Stimulated activated CD4-positive, alpha-beta T cell treated with anti-CD3 and anti-CD28 coated beads, Interleukin-4, amount 100 ng/mL, for 48 hours (primary cell): ENCODE measurements at regions not wholly inside any gene's neighbourhood (a gene's known extent, or its start where the extent isn't known, plus 50 kb on each side); places are given as distances from the start of the nearest gene placed in this dataset.

Source experiments
- DNase-seq, 2 donors: peaks; one replicate each; pipeline ENCODE4 v3.0.0-alpha.2; 2020; ENCODE audit warnings: low read depth in 2 of 2

- DNase-seq = no peak
These were observed 711.2 kb downstream of the MRPL39 start for GRCh38 chr21:24895885-24896734.

DNA sequence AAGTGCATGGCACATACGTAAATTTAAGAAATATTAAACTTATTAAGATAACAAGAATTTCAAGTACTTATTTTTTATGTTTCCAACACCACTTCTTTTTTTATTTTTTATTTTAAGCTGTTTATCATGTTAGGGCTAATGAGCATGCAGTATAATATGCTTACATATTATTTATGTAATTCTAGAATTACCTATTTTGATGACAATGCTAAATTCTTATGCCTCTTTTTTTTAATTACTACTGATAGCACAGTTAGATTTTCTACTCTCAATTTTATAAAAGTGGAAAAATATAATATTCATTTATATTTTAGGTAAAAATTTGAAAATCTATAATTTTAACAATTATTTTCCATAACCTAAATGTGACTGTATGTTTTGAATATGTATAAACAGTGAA lies 713.0 kb downstream of the MRPL39 start:
- DNase-seq = no peak

- DNase-seq = no peak
These were observed 717.3 kb downstream of the MRPL39 start for GRCh38 chr21:24890021-24890420.

- no peak for DNase-seq
These were observed 725.8 kb downstream of the MRPL39 start for GRCh38 chr21:24881506-24881905.

GRCh38 chr21:24870633-24871032 lies 736.6 kb downstream of the MRPL39 start:
- DNase-seq = no peak

DNA sequence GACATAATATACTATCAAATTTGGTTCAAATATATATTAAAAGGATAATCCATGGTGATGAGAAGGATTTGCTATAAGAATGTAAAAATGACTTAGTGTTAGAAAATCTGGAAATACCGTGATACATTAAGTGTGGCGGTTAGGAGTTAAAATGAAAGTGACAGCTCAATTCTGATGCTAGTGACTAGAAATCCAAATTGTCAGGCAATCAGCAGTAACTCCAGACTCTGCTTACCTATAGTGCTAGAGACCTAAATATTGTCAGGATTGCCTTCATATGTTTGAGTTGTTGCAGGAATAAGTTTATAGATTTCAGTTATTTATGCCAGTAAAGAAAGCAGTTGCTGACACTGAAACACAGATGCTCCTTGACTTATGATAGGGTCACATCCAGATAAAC lies 737.4 kb downstream of the MRPL39 start:
- DNase-seq = no peak

DNA sequence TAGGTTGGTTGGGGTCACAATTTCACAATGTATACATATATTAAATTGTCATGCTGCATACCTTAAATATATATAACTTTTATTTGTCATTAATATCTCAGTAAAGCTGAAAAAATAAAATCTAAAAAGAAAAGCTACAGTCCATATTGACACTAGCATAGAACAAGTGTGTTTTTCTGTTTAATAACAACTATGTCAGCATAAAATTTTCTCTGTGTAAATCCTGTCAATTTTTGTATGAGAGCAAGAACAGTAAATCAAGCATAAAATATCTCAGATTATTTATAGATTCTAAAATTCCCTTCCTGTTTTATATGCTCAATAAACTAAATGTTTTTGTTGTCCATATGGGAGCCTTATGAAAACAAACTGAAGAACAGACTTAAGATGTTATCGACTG lies 739.2 kb downstream of the MRPL39 start:
- no peak for DNase-seq

GRCh38 chr21:24861471-24861870 lies 745.8 kb downstream of the MRPL39 start:
- DNase-seq = no peak

GRCh38 chr21:24856326-24856725 lies 751.0 kb downstream of the MRPL39 start:
- no peak for DNase-seq

- DNase-seq = no peak
These were observed 754.6 kb downstream of the MRPL39 start for GRCh38 chr21:24852610-24853195.

GRCh38 chr21:24850121-24850520 lies 757.2 kb downstream of the MRPL39 start:
- no peak for DNase-seq

DNA sequence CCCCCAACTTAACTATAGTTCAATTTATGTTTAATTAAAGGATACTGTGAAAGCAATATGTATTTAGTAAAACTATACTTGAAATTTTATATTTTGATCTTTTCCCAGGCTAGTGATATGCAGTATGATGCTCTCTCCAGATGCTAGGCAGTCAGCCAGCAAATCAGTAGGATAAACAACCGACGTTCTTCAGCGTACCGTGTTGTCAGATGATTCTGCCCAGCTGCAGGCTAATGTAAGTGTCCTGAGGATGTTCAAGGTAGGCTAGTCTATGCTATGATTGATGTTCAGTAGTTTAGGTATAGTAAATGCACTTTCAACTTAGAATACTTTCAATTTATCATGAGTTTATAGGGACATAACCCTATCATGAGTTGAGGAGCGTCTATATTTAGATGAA lies 762.6 kb downstream of the MRPL39 start:
- no peak for DNase-seq

DNA sequence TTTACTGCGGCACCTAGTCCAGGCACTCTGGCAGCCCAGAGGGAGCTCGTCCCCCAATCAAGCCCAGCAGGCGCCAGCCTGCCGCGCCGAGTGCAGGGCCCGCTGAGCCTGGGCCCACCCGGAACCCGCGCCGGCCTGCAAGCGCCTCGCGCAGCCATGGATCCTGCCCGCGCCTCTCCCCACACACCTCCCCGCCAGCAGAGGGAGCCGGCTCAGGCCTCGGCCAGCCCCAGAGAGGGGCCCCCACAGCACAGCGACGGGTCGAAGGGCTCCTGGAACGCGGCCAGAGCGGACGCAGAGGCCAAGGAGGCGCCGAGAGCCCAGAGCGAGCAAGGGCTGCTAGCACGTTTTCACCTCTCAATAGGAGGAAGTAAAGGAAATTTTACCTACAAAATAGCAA lies 767.0 kb downstream of the MRPL39 start:
- DNase-seq = no peak

DNA sequence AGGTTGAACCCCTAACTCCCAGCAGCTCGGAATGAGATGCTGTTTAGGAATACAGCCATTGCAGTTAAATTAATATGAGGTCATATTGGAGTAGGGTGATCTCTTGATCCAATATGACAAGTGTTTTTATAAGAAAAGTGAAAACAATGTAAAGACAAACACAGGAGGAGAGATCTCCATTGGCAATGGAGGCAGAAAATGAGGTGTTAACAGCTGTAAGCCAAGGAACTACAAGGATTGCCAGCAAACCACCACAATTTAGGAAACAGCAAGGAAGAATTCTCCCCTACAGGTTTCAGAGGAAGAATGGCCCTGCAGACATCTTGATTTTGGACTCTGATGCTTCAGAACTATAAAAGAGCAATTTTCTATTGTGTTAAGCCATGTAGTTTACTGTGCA lies 774.3 kb downstream of the MRPL39 start:
- DNase-seq = no peak

- no peak for DNase-seq
These were observed 777.9 kb downstream of the MRPL39 start for GRCh38 chr21:24829397-24829796.

DNA sequence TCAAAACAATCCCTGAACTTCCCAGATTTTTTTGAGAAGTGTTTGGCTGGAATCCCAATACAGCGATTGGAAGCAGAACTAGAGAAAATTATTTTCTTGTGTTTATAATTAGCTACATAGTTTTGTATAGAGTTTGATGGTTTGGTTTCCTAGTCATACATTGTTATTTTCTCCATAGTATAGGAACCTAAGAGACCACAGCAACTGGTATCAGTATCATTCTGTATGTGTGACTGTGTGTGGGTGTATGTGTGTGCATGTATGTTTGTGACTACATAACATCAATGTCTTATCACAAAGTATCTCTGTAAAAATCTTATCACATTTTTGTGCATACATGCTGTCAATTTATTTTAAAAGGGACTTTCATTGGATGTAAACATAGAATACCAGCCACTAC lies 780.5 kb downstream of the MRPL39 start:
- DNase-seq = no peak

DNA sequence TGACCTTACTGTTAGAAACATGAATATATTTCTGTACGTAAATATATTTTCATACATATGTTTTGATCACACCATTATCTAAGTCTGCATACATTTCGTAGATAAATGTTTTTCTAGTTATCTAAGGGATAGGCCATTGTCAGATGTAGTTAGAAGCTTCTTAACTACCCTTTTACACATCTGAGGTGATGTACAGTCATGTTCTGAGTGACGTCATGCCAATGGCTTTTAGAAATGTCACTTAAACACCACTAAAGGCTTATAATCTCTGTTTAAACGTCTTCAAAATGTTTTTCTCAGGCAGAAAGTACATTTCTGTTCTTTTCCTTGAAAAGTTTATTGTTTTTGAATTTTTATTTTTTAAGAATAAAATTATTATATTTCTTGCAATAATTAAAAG lies 781.9 kb downstream of the MRPL39 start:
- DNase-seq = no peak

DNA sequence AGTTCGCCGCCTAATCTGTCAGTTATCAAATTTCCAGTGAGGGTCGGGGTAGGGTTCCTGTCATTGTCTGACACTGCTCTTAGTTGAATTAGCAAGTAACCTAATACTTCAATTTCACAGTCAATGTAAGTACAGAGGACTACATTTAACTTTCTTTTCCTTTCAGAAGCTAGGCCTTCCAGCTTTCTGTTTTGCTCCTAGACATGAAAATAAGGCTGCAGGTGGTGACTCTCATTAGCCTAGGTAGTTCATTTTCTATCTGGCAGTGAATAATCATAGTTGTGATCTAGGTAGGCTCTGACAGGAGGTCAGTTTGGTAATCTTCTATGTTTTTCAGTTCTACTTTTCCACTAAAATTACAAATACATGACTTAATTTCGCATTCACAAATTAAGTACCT lies 783.1 kb downstream of the MRPL39 start:
- DNase-seq = no peak

GRCh38 chr21:24823247-24823646 lies 784.0 kb downstream of the MRPL39 start:
- no peak for DNase-seq

- no peak for DNase-seq
These were observed 822.2 kb downstream of the MRPL39 start for GRCh38 chr21:24785033-24785432.

DNA sequence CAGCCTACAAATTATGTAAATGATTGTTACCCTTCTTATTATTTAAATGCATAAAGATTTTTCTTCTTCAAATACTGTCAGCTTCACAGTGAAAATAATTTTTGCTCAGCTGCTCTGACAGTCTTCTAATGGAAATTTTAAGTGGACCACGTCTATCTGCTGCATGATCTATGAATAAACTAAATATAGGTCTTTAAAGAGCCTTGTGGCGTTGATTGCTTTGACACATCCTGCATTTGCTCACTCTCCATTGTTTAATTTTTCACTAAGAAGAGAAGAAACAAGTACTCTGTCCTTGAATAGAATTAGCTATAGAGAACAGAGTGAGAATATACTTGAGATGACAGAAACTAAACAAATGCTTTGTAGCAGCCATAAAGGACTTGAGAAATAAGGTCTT lies 826.1 kb downstream of the MRPL39 start:
- no peak for DNase-seq

DNA sequence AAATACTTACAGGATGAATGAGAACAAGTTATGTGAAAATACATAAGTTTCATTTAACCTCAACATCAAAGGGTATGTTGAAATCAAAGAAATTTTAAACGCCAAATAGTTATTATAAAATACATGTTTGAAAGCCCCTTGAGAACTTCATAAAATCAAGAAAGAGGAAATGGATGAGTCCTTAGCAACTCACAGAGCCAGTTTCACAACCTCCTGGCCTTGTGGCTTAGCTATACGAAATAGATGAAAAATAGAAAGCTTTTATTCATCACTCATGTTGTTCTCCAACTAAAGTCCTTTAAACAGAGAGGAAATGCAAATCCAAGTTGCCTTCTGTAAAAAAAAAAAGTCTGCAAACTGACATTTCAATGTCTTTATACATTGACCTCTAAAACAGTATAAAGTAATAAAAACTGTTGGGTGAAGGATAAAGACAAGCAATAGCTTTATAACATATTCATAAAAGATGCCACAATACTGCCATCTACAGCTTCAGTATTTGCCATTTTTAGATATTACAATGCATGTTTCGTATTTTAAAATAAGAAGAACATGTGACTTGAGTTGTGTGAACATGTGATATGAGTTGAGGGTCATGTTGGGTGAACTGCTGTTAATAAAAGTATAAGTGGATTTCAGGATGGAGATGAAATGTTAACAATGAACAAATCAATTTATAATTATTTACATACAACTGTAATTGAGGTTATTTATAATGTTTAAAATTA lies 847.8 kb downstream of the MRPL39 start:
- DNase-seq = no peak

GRCh38 chr21:24738063-24738462 lies 869.2 kb downstream of the MRPL39 start:
- DNase-seq = no peak
